ENCODE measurements at regions not wholly inside any gene's neighbourhood (a gene's known extent, or its start where the extent isn't known, plus 50 kb on each side); places are given as distances from the start of the nearest gene placed in this dataset.

DNA sequence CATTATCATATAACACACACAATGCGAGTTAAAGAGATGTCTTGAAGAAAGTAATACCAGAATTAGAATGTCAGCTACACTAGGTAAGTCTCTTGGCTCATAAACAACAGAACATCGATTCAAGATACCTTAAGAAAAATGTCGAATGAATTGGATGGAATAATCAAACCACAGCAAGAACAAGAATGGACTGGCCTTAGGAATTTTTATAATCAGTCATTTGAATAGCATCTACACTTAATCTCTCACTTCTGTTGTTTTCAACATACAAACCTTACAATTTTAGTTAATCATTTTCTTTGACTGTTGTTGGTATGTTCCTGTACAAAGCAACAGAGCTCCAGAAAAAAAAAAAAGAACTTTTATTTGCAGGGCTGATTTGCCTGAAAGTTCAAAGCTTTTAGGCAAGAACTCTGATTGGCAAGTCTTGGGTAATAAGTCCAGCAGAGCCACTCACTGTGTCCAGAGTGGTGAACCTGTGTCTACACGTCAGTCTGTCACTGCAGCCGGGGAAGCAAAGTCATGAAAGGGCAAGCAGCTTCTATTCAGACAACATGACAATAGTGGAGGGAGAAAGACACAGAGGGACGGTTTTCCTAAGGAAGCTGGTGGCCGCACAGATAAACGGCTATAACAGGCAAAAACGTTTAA lies 1026.1 kb upstream of the MIR17HG start:
- TF ChIP-seq CTCF (IDR thresholded peaks at IDR 0.05; ENCODE audit: low read depth, low read length, poor library complexity, severe bottlenecking) (no peak), EZH2phosphoT487 (IDR thresholded peaks at IDR 0.05; ENCODE audit: borderline replicate concordance, low read length) (no peak)
